HG03108 (cell line): ENCODE measurements at regions not wholly inside any gene's neighbourhood (a gene's known extent, or its start where the extent isn't known, plus 50 kb on each side); places are given as distances from the start of the nearest gene placed in this dataset.

Experiments used
- ATAC-seq: cut with Tn5 transposase; IDR thresholded peaks from one replicate; pipeline ENCODE4 v1.9.1; 2021; ENCODE audit warnings: moderate library complexity; ENCODE audit not compliant: unreplicated experiment

DNA sequence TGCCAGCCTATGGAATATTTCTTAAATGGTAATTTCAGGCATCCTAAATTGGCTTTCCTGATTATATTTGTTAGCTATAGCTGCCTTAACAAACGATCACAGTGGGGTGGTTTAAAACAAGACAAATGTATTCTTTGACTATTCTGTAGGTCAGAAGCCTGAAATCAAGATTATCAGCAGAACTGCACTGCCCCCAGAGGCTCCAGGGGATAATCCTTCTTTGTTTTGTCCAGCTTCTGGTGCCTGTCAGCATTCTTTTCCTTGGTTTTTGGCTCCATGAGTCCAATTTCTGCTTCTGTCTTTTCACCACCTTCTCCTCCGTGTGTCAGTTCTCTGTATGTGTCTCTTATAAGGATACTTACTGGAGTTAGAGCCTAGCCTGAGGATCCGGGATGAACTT, 1282.2 kb upstream of the USP15 start:
- no peak for ATAC-seq

DNA sequence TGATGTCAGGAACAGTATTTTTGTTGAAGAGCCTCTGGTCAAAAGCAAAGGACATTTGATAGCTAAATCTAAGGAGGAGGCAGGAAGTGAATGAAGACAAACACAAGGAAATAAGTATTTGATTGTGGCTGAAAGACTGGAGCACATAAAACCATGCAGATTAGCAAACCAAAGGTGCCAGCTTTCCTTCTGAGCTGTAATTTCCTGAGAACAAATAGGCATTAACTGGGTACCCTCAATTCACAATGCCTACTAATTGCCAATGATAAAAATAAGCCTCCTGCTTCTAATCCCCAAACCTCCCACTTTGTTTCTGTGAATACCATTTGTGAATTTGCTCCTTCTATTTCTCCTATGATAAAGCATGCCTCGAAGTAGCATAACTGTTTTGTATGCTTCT, 1279.6 kb upstream of the USP15 start:
- ATAC-seq, result no peak

DNA sequence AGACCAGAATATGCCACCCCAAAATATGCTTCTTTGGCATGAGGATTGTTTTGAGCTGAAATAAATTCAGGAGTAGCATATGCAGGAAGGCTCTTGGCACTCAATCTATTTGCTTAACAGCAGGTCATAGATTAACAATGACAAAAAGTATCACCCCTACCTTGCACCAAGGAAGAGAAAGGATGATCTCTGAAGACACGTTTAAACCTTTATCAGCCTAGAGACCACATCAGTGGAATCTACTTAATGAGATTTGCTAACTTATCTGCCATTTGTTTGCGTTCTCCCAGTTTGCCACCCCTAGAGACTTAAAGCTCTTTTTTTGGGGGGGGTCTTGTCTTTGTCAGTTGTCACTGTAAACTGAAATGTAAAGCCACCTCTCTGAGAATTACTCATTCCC, 1278.7 kb upstream of the USP15 start:
- no peak for ATAC-seq

DNA sequence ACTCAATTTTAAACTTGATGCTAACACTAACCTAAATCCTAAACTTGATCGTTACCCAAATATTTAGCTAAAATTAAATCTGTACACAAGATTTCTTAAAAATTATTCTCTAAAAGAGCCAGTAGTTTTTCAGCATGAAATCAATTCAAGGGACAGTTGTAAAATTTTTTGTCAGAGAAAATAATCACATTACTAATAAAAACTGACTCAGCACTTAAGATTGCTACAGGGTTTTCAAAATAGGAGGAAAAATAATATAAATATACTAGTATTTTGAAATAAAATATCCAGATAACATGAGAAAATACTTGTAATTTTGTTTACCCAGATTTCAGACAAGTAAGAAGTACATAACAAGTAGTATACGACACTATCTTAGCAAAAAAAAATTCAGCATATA, 1268.1 kb upstream of the USP15 start:
- ATAC-seq, result no peak

DNA sequence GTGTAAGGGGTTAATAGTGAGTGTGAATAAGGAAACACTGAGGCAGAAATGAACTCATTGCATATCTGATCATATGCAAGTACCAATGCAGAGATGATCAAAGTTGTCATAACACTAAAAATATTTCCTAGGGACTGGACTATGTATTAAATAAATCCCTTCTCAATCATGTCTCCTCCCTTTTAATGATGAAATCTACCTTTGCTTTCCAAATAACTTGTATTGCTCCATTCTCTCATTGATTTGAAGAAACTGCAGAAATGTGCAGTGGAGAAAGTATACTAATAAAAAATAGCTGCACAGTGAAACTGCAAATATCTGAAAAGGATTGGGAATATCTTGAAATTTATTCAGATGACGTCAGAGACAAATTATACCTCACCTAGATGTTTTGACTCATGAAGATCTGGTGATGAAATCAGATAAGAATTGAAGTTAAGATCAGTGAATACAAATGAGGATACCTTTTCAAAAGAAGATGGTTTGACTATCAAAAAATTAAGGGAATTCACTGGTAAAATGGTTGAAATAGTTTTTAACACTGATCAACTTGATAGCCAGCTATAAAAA, 1264.9 kb upstream of the USP15 start:
- no peak for ATAC-seq

DNA sequence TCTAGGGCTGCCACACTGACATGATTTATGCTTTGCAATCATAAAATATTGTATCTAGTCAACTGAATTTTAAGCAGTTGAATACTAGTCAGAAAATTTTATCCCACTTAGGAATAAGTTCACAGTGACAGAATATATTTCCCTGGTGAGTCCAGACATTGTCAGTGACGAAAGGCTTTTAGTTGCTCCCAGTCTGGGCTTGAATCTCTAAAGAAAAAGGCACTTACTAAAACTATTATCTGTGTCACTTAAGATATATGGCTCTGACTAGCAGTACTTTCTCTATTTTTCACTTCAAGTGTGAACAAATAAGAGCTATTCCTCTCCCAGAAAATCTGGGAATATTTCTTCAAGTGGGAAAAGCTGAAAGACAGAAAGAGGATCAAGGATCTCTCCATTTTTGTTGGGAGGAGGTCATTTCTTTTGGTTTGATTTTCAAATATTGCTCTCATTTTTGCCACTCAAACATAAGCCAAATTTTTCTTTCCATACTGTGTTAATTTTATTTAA, 1262.3 kb upstream of the USP15 start:
- no peak for ATAC-seq

DNA sequence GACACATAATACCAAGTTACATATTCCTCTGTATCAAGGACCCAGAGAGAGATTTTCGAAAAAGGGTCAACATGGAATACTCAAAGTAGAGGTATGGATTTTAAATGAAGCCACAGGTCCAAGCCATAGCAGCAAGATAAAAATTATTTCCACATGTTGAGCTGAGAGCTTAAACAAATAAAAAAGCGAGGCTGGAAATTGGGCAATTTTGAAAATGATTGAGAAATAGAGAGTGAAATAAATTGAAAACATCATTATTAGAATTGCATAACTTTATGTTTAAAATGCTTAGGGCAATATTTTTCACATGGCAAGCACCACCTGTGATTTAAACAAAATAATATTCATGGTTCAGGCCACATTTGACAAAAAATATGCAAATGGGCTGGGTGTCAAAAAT, 1251.0 kb upstream of the USP15 start:
- no peak for ATAC-seq

DNA sequence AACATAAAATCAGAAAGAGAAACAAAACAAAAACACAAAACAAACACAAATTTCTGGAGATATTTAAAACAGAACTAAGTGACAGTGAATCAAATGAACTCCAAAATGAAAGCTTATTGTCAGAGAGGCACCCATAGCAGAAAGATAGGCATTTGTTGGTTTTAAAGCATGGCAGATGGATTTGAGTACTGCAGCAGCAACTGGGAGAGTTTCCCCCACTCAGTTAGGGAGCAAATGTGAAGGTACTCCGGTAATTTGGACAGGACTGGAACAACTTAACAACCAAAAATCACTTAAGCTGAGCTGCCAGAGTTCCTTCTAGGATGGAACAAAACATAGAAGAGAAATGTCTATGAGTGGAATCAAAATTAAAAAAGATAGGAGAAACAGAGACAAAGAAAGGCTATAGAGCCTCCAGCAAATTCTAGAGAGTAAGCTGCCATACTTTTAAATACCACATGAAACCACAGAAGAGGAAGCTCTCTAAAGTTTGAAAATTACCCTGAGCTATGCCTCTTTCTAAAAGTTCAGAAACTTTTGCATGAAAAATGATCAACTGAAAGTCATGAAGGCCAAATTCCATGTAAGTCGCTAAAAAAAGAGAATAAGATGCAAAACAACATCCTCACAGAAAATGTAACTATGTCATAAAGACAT, 1248.3 kb upstream of the USP15 start:
- no peak for ATAC-seq

DNA sequence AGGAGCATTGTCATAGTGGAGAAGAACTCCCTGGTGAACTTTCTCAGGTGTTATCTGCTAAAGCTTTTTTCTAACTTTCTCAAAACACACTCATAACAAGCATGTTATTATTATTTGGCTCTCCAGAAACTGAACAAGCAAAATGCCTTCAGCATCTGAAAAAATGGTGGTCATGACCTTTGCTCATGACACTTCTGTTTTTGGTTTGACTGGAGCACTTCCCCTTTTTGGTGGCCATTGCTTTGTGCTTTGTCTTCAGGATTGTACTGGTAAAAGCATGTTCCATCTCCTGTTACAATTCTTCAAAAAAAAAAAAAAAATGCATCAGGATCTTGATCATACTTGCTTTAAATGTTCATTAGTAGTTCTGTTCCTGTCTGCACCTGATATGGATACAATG, 1241.6 kb upstream of the USP15 start:
- no peak for ATAC-seq

DNA sequence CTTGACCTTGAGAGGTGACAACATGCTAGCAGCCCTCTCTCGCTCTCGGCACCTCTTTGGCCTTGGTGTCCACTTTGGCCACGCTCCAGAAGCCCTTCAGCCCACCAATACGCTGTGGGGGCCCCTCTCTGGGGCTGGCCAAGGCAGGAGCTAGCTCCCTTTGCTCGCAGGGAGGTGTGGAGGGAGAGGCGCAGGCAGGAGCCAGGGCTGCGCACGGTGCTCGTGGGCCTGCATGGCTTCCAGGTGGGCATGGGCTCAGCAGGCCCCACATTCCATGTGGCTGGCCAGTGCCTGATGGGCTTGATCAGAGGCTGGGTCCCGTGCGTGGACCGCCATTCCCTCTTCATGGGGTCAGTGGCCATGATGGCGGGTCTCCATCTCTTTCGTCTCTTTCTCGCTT, 1237.0 kb upstream of the USP15 start:
- ATAC-seq, result no peak

DNA sequence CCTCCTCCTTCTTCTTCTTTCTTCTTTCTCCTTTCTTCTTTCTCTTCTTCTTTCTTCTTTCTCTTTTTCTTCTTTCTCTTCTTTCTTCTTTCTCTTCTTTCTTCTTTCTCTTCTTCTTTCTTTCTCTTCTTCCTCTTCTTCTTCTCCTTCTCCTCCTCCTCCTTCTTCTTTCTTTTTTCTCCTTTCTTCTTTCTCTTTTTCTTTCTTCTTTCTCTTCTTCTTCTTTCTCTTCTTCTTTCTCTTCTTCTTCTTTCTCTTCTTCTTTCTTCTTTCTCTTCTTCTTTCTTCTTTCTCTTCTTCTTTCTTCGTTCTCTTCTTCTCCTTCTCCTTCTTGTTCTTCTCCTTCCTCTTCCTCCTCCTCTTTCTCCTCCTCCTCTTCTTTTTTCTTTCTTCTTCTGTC, 1230.7 kb upstream of the USP15 start:
- ATAC-seq, result no peak

DNA sequence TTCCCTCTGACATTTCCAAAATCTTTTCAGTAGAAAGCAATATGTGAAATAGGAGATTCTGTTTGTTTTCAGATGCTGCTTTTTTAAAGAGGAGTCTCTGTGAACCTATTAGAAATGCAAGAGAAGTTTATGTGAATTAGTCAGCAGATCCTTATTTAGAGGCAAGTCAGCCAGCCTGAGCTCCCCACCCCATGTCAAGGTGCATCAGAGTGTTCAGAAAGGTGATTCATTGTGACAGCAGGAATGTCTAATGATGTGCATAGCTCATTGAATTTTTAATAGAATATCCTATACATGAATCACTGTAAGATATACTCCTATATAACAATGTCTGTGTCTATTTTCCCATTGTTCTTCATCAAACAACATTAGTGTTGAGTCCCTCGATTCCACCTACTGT, 1222.4 kb upstream of the USP15 start:
- ATAC-seq, result no peak

DNA sequence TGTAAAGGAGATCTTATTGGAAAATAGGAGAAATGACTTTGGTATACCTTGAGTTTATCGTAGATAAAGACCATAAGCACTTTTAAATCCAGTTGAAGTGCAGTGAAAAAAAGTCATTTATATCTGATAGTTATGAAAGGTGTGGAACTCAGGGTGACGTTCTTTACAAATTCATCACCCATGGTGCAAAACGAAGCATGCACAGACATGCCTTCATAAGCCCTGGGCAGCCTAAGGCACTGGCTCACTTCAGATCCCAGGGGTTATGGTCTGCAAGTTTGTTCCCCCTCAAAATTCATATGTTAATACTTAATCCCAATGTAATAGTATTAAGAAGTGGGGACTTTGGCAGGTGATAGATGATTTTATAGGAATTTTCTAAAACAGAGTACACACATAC, 1216.4 kb upstream of the USP15 start:
- ATAC-seq, result no peak

DNA sequence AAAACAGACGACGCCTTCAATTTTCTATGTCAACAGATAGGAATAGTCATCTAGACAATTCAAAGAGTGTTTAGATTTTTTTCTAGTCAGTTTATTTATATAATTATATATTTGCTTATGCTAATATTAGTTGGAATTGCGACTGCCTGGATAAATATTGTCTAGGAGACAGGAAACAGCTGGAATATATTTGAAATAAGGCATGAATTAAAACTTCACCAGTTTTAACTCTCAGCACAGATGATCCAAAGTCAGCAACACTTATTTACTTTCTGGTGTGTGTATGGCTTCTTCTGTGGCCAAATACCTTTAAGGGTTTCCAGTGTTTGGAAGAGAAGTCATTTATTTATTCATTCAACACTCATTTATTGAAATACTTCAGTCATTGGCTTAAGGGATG, 1215.4 kb upstream of the USP15 start:
- no peak for ATAC-seq

DNA sequence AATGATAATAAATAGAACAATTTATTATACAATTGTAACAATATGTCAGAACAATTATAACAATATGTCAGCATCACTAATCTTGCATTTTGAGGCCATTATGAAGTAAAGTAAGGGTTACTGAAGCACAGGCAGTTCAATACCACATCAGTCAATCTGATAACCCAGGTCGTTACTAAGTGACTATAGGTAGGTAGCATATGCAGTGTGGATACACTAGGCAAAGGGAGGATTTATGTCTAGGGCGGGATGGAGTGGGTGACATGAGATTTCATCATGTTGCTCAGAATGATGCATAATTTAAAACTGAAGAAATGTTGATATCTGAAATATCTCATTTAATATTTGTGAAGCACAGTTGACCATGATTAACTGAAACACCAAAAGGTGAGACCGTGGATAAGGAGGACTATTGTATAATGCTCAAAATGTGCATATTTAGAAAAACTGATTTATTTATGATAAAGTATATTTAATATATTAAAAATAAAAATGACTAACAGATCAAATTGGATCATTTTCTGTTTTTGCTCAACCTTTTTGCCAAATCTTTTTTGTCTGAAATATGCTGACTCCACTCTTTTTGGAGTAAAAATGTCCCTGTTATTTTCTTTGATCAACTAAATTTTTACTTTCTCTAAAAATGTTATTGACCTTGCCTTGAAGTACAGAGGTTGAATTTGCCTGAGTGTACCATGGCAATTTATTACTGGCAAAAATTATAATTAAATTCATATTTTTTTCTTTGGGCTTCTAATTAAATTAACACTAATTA, 1189.4 kb upstream of the USP15 start:
- ATAC-seq, result no peak

DNA sequence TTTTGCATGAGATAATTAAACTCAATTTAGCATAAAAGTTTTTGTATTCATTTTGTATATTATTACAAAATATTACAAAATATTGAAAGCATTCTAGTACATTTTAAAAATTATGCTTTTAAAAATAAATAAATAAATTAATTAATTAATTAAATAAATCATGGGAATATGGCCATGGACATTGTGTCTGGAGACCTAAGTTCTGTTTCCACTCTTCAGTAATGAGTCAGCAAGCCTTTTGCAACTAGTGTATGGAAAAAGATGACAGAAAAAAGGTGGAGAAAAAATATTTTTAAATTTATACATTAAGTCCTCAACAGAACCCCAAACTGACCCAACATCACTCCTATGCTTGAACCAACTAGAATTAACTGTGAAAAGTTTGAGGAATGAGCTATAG, 1187.5 kb upstream of the USP15 start:
- no peak for ATAC-seq

DNA sequence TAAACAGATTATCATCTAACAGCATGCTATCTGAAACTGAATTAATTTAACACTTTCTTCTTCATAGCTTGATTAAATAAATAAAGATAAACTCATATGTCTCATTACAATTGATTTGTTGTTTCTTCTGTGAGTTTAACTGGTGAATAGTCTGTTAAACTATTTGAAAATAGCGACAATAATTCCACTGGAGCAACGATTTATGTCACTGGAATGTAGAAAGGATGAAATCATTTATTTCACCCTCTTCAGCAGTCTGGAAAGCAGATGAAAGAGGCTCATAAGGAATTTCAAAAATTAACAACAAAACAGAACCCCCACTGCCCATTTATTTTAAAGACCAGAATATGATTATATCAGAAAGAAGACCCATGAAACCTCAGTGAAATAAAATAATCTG, 1165.1 kb upstream of the USP15 start:
- ATAC-seq, result no peak

DNA sequence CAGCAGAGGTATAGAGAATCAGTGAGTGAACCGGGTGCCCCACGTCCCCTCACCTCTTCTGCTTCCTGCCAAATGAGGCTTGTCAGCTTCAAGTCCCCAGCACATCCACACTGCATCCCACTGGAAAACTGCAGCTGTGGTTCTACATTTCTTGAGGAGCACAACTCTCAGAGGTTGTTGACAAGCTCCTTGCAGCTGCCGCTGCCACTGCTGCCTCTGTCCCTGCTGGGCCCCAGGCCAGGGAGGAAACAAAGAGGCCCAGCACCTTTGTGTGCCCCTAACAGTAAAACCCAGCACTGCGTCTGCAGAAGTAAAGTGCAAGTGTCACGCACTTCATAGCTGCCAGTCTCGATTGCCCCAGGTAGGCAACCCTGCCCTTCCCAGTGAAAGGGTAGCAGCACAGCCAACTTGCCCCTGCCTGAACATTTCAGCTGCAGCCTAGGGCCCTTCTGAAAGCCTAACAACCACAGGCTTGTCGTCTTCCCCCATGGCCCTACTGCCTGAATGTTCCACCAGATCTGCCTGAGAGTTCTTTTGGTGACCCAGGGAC, 1162.1 kb upstream of the USP15 start:
- ATAC-seq, result no peak

DNA sequence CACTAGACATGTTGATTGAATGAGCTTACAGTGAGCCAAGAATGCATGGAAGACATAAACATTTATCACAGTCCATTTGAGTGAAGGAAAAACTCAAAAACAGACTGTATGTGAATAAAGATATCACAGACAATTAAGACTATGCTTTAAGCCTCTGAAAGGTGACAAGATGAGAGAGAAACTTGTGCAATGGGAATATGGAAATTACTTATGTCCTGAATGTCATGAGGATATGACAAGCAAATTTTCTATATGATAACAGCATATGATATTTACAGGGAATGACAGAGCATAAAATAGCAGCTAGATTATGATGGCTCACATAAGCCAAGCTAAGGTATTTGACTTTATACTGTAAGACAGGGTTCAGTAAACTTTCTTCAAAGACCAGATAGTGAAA, 1153.1 kb upstream of the USP15 start:
- no peak for ATAC-seq

DNA sequence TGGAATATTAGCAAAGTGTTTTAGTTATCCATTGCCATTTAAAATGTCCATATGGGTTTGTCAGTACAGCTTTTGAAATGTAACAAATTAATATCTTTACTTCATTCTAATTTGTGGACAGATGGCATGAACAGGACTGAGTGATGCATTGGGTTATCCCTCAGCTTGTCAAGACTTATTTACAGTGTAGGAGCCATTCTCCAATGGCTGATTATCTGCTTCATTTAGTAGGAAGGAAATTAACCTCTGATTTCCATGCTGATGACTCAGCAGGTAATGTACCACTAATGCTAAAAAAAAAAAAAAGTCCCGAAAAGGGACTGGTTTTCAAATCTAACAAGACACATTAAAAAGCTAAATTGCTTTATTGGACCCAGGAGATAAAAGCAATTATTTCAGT, 1149.0 kb upstream of the USP15 start:
- no peak for ATAC-seq

DNA sequence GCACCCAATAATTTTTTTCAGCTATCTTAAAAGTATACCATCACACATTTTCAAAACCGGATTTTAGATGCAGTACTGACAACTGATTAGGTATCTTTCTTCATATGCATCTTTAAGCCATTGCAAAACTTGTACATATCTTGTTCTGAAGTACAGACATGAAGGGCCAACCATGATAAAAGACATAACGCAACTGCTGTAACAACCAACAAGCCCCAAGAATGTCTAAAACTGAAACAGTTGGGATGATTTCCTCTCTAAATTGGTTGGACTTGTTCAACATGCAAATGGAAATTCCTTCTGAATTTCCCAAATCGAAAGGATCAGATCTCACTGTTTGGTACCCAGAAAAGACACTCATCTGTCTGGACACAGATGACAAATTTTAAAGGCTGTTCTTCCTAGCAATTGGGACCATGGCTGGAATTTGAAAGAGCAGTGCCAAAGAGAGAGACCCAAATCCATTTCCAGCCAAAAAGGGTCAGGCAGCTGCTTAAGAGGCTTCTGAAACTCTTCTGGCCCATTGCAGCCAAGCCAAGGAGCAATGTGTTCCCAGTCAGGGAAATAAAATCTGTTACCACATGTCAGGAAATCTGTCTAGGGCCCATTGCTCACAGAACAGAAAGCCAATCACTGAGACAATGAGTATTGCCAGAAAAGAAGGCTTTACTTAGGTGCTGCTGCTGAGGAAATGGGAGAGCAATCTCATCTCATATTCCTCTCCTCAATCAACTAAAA, 1122.4 kb upstream of the USP15 start:
- ATAC-seq, result no peak
